ENCODE measurements at regions not wholly inside any gene's neighbourhood (a gene's known extent, or its start where the extent isn't known, plus 50 kb on each side); places are given as distances from the start of the nearest gene placed in this dataset.

- no peak for DNase-seq
These were observed 203.2 kb upstream of the MEX3C start for GRCh38 chr18:51400721-51401120.

GRCh38 chr18:51401912-51402311 is 204.4 kb upstream of the MEX3C start:
- DNase-seq = no peak

- DNase-seq = no peak
These were observed 207.1 kb upstream of the MEX3C start for GRCh38 chr18:51404620-51405019.

GRCh38 chr18:51405683-51406477 is 208.4 kb upstream of the MEX3C start:
- DNase-seq = no peak

GRCh38 chr18:51417643-51418483 is 220.4 kb upstream of the MEX3C start:
- no peak for DNase-seq

GRCh38 chr18:51425475-51425874 is 228.0 kb upstream of the MEX3C start:
- no peak for DNase-seq

GRCh38 chr18:51425889-51426288 is 228.4 kb upstream of the MEX3C start:
- no peak for DNase-seq

GRCh38 chr18:51426996-51427395 is 229.5 kb upstream of the MEX3C start:
- no peak for DNase-seq

- no peak for DNase-seq
These were observed 232.2 kb upstream of the MEX3C start for GRCh38 chr18:51429644-51430043.

GRCh38 chr18:51430538-51430937 is 233.1 kb upstream of the MEX3C start:
- DNase-seq = no peak

GRCh38 chr18:51433296-51433695 is 235.8 kb upstream of the MEX3C start:
- no peak for DNase-seq

- DNase-seq = no peak
These were observed 236.4 kb upstream of the MEX3C start for GRCh38 chr18:51433881-51434280.

- DNase-seq = no peak
These were observed 240.1 kb upstream of the MEX3C start for GRCh38 chr18:51437280-51438271.

- DNase-seq = no peak
These were observed 241.4 kb upstream of the MEX3C start for GRCh38 chr18:51438797-51439350.

GRCh38 chr18:51442012-51442411 is 244.5 kb upstream of the MEX3C start:
- DNase-seq = no peak

- DNase-seq = no peak
These were observed 249.2 kb upstream of the MEX3C start for GRCh38 chr18:51446571-51447210.

- DNase-seq = peak in 1 of 2 experiments; percentile 35
These were observed 250.2 kb upstream of the MEX3C start for GRCh38 chr18:51447351-51448342.

- no peak for DNase-seq
These were observed 251.5 kb upstream of the MEX3C start for GRCh38 chr18:51448949-51449348.

GRCh38 chr18:51453594-51453993 is 256.1 kb upstream of the MEX3C start:
- no peak for DNase-seq

- no peak for DNase-seq
These were observed 261.4 kb upstream of the MEX3C start for GRCh38 chr18:51458861-51459260.

- no peak for DNase-seq
These were observed 264.5 kb upstream of the MEX3C start for GRCh38 chr18:51461956-51462355.

Data from NCI-H446 (cell line).